Eye (tissue), 1 donor: ENCODE measurements at regions not wholly inside any gene's neighbourhood (a gene's known extent, or its start where the extent isn't known, plus 50 kb on each side); places are given as distances from the start of the nearest gene placed in this dataset.

Experiments used
- DNase-seq: peaks from one replicate; pipeline ENCODE4 v3.0.0-alpha.2; 2015

- DNase-seq = no peak
Measured at GRCh38 chr4:151961456-151961855, 200.6 kb upstream of the GATB start.

DNA sequence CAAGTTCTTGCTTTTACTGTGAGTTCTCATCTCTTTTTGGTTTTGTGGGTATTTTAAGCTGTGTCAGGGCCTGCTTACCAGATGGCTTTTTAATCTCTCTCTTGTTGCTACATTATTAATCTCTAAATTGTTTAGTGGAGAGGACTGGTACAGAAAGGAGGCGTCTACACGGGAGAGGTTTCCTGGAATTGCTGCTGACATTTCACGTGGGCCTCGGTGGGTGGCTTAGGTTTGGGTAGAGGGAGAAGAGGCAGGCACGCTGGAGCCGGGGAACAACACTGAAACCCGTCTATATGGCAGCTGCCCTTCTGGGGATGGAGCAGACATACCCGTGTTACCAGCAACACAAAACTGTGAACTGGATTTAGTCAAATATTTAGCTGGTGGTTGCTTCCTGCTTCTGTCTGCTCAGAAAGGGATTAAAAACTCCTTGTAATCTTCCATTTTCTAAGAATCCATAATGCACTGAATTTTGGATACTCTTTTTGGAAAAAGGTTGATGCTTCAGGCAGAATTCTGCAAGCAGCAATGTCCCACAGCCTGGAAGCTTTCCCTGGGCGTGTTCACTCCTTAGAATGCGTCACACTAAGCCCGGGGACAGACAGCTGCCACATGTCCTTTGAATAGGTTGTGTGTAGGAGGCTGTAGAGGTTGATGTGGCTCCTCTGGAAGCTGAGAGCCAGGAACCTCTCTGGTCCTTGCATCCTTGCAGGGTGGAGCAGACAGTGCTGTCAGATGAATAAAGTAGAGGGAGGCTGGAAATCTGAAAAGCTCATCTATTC, 199.8 kb upstream of the GATB start:
- no peak for DNase-seq

GRCh38 chr4:151957153-151957552, 196.3 kb upstream of the GATB start:
- peak; percentile 66 for DNase-seq

DNA sequence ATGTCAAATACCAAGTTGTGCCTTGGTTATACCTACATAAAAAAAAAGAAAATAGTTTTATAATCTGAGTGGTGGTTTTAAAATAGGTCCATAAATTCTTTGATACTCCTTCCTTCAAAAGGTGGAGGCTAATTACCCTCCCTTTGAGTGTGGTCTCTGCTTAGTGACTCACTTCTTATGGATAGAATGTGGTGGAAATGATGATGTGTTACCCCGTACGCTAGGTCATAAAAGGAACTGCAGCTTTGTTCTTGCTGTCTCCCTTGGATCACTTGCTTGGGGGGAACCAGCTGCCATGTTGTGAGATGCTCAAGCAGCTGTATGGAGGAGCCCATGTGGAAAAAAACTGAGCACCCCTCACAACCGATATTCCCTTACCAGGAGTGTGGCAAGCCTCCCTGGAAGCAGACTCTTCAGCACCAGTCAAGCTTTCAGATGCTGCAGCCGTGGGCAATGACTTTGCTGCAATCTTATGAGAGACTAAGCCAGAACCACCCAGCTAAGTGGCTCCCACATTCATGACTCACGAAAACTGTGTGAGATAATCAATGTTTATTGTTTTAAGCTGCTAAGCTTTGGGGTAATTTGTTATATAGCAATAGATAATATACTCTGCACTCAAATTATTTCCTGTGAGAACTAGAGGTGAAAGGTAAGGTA, 195.0 kb upstream of the GATB start:
- no peak for DNase-seq

GRCh38 chr4:151953795-151954372, 193.1 kb upstream of the GATB start:
- DNase-seq = no peak

DNA sequence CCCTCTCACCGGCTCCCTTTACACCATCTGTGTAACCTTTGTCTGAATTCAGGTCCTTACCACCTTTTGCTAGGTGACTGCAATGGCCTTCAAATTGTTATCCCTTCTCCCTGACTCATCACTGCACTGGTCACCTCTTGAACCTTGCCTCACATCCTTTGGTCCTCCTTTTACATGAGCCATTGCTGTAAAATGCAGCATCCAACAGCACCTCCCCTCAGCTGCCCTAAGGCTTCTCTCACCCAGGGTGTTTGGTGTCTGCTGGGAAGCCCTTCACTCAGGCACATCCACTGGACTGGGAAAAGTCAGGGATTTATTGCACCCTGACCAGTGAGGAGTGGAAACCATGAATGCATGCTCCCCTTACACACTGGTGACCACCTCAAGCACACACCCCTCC, 192.5 kb upstream of the GATB start:
- DNase-seq = no peak

- no peak for DNase-seq
Measured at GRCh38 chr4:151952711-151953254, 192.0 kb upstream of the GATB start.

GRCh38 chr4:151952137-151952536, 191.3 kb upstream of the GATB start:
- DNase-seq = peak; percentile 18

DNA sequence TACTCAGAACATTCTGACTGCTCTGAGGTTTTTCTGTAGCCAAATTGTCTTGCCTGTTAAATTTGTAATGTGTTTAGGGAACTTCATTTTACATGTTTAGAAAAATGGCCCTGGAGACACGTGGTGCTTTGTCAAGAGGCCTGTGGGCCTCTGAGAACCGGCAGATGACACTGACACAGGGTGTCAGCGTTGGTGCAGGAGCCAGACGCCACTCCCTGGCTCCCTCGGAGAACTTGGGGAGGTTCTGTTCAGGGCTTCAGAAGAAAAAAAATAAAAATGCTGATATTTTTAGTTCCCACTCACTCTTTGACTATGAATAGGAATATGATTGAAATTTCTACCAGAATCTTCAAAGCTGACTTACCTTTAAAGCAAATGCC, 190.9 kb upstream of the GATB start:
- DNase-seq = peak; percentile 11

- DNase-seq = no peak
Measured at GRCh38 chr4:151950993-151951670, 190.3 kb upstream of the GATB start.

DNA sequence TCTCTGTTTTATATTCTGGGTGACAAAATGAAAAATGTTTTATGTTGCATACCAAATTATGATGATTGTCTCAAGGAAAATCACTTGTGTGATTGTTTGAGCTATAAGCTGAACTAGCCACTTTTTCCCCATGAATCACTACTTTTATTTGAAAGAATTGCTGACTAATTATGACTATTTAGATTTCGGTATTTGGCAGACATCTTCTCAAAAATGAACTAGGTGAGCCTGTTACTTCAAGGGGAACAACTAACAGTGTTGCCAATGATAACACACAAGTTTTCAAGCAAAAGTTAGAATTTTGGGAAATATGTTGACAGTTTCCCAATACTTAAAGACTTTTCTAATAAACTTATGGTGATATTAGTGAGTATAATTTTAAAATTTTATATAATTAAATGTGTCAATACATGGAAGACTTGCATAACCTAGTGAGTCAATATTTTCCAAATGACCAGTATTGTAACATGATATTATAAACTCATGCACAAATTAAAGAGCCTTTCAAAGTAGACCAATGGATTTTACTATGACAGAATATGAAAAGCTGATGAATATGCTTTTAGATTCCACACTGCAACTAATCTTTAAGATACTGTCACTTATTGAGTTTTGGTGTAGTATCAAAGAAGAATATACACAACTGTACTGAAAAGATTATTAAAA, 187.7 kb upstream of the GATB start:
- DNase-seq = no peak

- no peak for DNase-seq
Measured at GRCh38 chr4:151946718-151947117, 185.9 kb upstream of the GATB start.

- no peak for DNase-seq
Measured at GRCh38 chr4:151942971-151943370, 182.2 kb upstream of the GATB start.

GRCh38 chr4:151940926-151941617, 180.3 kb upstream of the GATB start:
- no peak for DNase-seq

- no peak for DNase-seq
Measured at GRCh38 chr4:151940291-151940690, 179.5 kb upstream of the GATB start.

GRCh38 chr4:151939670-151940069, 178.9 kb upstream of the GATB start:
- DNase-seq = no peak

GRCh38 chr4:151935411-151935810, 174.6 kb upstream of the GATB start:
- no peak for DNase-seq

- DNase-seq = no peak
Measured at GRCh38 chr4:151934766-151935165, 174.0 kb upstream of the GATB start.

GRCh38 chr4:151933122-151933827, 172.5 kb upstream of the GATB start:
- no peak for DNase-seq

GRCh38 chr4:151931563-151931962, 170.8 kb upstream of the GATB start:
- no peak for DNase-seq

GRCh38 chr4:151930372-151930771, 169.6 kb upstream of the GATB start:
- DNase-seq = no peak

GRCh38 chr4:151928112-151928511, 167.3 kb upstream of the GATB start:
- DNase-seq = no peak
